Fibroblast of skin of left quadriceps (primary cell): ENCODE measurements at regions not wholly inside any gene's neighbourhood (a gene's known extent, or its start where the extent isn't known, plus 50 kb on each side); places are given as distances from the start of the nearest gene placed in this dataset.

Experiments used
- DNase-seq, 2 experiments: peaks; one replicate each; pipeline ENCODE4 v3.0.0-alpha.2; 2013; ENCODE audit warnings: low read depth in 2 of 2

GRCh38 chr12:108462686-108463085 is 52.4 kb upstream of the FICD start:
- no peak for DNase-seq

GRCh38 chr12:108461058-108461660 is 53.9 kb upstream of the FICD start:
- DNase-seq: no peak

GRCh38 chr12:108459149-108459548 is 55.9 kb upstream of the FICD start:
- DNase-seq: no peak

- no peak for DNase-seq
Measured at GRCh38 chr12:108457734-108458361, 57.2 kb upstream of the FICD start.

GRCh38 chr12:108457006-108457733 is 57.9 kb upstream of the FICD start:
- DNase-seq: peak; percentile 10 to 12

- no peak for DNase-seq
Measured at GRCh38 chr12:108455706-108456105, 59.4 kb upstream of the FICD start.

- no peak for DNase-seq
Measured at GRCh38 chr12:108454539-108455139, 60.4 kb upstream of the FICD start.

- DNase-seq: no peak
Measured at GRCh38 chr12:108449478-108449877, 65.6 kb upstream of the FICD start.

- DNase-seq: no peak
Measured at GRCh38 chr12:108448246-108448645, 66.8 kb upstream of the FICD start.

GRCh38 chr12:108447168-108447832 is 67.8 kb upstream of the FICD start:
- peak in 1 of 2 experiments; percentile 6 for DNase-seq

GRCh38 chr12:108446766-108447165 is 68.3 kb upstream of the FICD start:
- peak in 1 of 2 experiments; percentile 9 for DNase-seq

GRCh38 chr12:108442910-108443309 is 72.2 kb upstream of the FICD start:
- DNase-seq: no peak

GRCh38 chr12:108442067-108442466 is 73.0 kb upstream of the FICD start:
- DNase-seq: no peak

GRCh38 chr12:108441549-108441948 is 73.5 kb upstream of the FICD start:
- DNase-seq: no peak

GRCh38 chr12:108440736-108441135 is 74.3 kb upstream of the FICD start:
- no peak for DNase-seq

GRCh38 chr12:108438667-108439066 is 76.4 kb upstream of the FICD start:
- no peak for DNase-seq

GRCh38 chr12:108432423-108433121 is 82.5 kb upstream of the FICD start:
- DNase-seq: no peak

GRCh38 chr12:108430926-108431325 is 84.2 kb upstream of the FICD start:
- DNase-seq: no peak

- DNase-seq: no peak
Measured at GRCh38 chr12:108430245-108430644, 84.8 kb upstream of the FICD start.

- no peak for DNase-seq
Measured at GRCh38 chr12:108425238-108425795, 86.2 kb upstream of the CMKLR1 start.

- DNase-seq: no peak
Measured at GRCh38 chr12:108424816-108425215, 85.7 kb upstream of the CMKLR1 start.
